CD14-positive monocyte (primary cell): ENCODE measurements at regions not wholly inside any gene's neighbourhood (a gene's known extent, or its start where the extent isn't known, plus 50 kb on each side); places are given as distances from the start of the nearest gene placed in this dataset.

ENCODE experiments used
- DNase-seq, 3 donors: peaks; one replicate each; pipeline ENCODE4 v3.0.0-alpha.2; 2011 to 2022
- H2AFZ ChIP-seq: 2 replicates; pipeline ENCODE4 v1.6.0; 2012; ENCODE audit warnings: mild to moderate bottlenecking, low read depth, low read length, inconsistent platforms; ENCODE audit not compliant: insufficient read depth, poor library complexity, severe bottlenecking
- H3K27ac ChIP-seq, 2 donors: 1 replicate in 1 of 2; 2 replicates in 1 of 2; pipeline ENCODE4 v1.5.1; 2012 to 2013; ENCODE audit warnings: low read length in 2 of 2, control low read depth in 1 of 2, inconsistent platforms in 1 of 2, low read depth in 1 of 2, mild to moderate bottlenecking in 1 of 2
- H3K27me3 ChIP-seq, 2 donors: one replicate each; pipeline versions ENCODE4 v1.6.0 to v1.6.1; 2011 to 2013; ENCODE audit warnings: low read length in 2 of 2; ENCODE audit not compliant: control insufficient read depth in 2 of 2, insufficient read depth in 2 of 2
- H3K36me3 ChIP-seq, 2 donors: replicated peaks in 1 of 2; 1 replicate in 1 of 2; 2 replicates in 1 of 2; pipeline versions ENCODE4 v1.5.1 to v1.6.1; 2012 to 2013; ENCODE audit warnings: low read length in 2 of 2, control low read depth in 1 of 2, inconsistent platforms in 1 of 2, mild to moderate bottlenecking in 1 of 2; ENCODE audit not compliant: insufficient read depth in 2 of 2, control insufficient read depth in 1 of 2
- H3K4me1 ChIP-seq, 2 donors: 1 replicate in 1 of 2; 2 replicates in 1 of 2; pipeline versions ENCODE4 v1.5.1 to v1.6.1; 2012 to 2013; ENCODE audit warnings: low read length in 2 of 2, control low read depth in 1 of 2, inconsistent platforms in 1 of 2, mild to moderate bottlenecking in 1 of 2, moderate library complexity in 1 of 2; ENCODE audit not compliant: insufficient read depth in 2 of 2, control insufficient read depth in 1 of 2
- H3K4me2 ChIP-seq: replicated peaks from 2 replicates; pipeline ENCODE3; 2012; ENCODE audit warnings: low read length, moderate library complexity, mild to moderate bottlenecking; ENCODE audit not compliant: poor library complexity, severe bottlenecking; ENCODE audit errors: extremely low read depth
- H3K4me3 ChIP-seq, 3 experiments: fragments of 200-600 bp in 1 of 3; sonication (generic) in 1 of 3; replicated peaks in 1 of 3; 1 replicate in 2 of 3; 2 replicates in 1 of 3; pipeline ENCODE4 v1.5.1; 2011 to 2013; ENCODE audit warnings: low read length in 3 of 3, mild to moderate bottlenecking in 3 of 3, control low read depth in 2 of 3, low read depth in 2 of 3, inconsistent platforms in 1 of 3, moderate library complexity in 1 of 3
- H3K79me2 ChIP-seq: 2 replicates; pipeline ENCODE4 v1.6.0; 2012; ENCODE audit warnings: mild to moderate bottlenecking, control low read depth, inconsistent platforms, low read length, moderate library complexity; ENCODE audit not compliant: insufficient read depth
- H3K9ac ChIP-seq: 2 replicates; pipeline ENCODE4 v1.6.0; 2017; ENCODE audit warnings: low read length, mild to moderate bottlenecking; ENCODE audit not compliant: insufficient read depth, poor library complexity, severe bottlenecking
- H3K9me3 ChIP-seq, 2 donors: replicated peaks in 1 of 2; 1 replicate in 1 of 2; 2 replicates in 1 of 2; pipeline versions ENCODE4 v1.5.1 to v1.6.1; 2012 to 2013; ENCODE audit warnings: low read length in 2 of 2, control low read depth in 1 of 2; ENCODE audit not compliant: control insufficient read depth in 1 of 2, insufficient read depth in 1 of 2
- H4K20me1 ChIP-seq: 2 replicates; pipeline ENCODE4 v1.6.0; 2012; ENCODE audit warnings: mild to moderate bottlenecking, low read length, control low read depth, moderate library complexity; ENCODE audit not compliant: insufficient read depth
- H3K27ac Mint-ChIP-seq, 7 donors: one replicate each; pipeline ENCODE4 v1.8.0; 2020; ENCODE audit warnings: mild to moderate bottlenecking in 7 of 7, mixed read lengths in 7 of 7, moderate library complexity in 6 of 7, inconsistent platforms in 2 of 7
- H3K27me3 Mint-ChIP-seq, 3 donors: one replicate each; pipeline ENCODE4 v1.8.0; 2021 to 2022; ENCODE audit warnings: low read depth in 3 of 3, mild to moderate bottlenecking in 3 of 3, mixed read lengths in 3 of 3, moderate library complexity in 3 of 3, inconsistent platforms in 1 of 3
- H3K36me3 Mint-ChIP-seq, 2 donors: one replicate each; pipeline ENCODE4 v1.8.0; 2020; ENCODE audit warnings: mixed read lengths in 2 of 2, inconsistent platforms in 1 of 2, mild to moderate bottlenecking in 1 of 2
- H3K4me1 Mint-ChIP-seq: one replicate; pipeline ENCODE4 v1.8.0; 2020; ENCODE audit warnings: mild to moderate bottlenecking, mixed read lengths
- H3K4me3 Mint-ChIP-seq, 2 donors: one replicate each; pipeline ENCODE4 v1.8.0; 2020; ENCODE audit warnings: mild to moderate bottlenecking in 2 of 2, mixed read lengths in 2 of 2, moderate library complexity in 1 of 2
- H3K9me3 Mint-ChIP-seq, 7 donors: one replicate each; pipeline ENCODE4 v1.8.0; 2020 to 2022; ENCODE audit warnings: mixed read lengths in 7 of 7, mild to moderate bottlenecking in 6 of 7, moderate library complexity in 6 of 7, inconsistent platforms in 2 of 7
- CTCF ChIP-seq: fragments of 200-600 bp; IDR thresholded peaks from one replicate; pipeline ENCODE4 v1.8.0; 2022; ENCODE audit warnings: antibody characterized with exemption, mild to moderate bottlenecking
- WGBS: methylation state at CpG from one replicate; pipeline ENCODE4 v1.1.5; 2013; ENCODE audit warnings: missing lambda C conversion rate; ENCODE audit not compliant: insufficient coverage; 5-methylcytosine and 5-hydroxymethylcytosine counted together
- intact Hi-C, 2 donors: fragments of 100-400 bp; cut with micrococcal nuclease; formaldehyde crosslinking; loops; one replicate each; pipeline versions ENCODE4 v1.15.0 to v1.15.1; 2023

GRCh38 chr11:11143849-11144248 lies 209.2 kb downstream of the CSNK2A3 start:
- Mint-ChIP-seq H3K27ac (no peak overlapping the region), H3K9me3 (peaks cover 0 to 2% (median 0%) of the 10 kb centered on the region in 7 donors), H3K4me3 (no peak overlapping the region), H3K36me3 (no peaks in the 10 kb centered on the region), H3K4me1 (no peaks in the 10 kb centered on the region), H3K27me3 (peaks cover 0 to 3% (median 1%) of the 10 kb centered on the region in 3 donors)
- 96% methylated on average over 6 of the region's 6 CpGs for WGBS
- Histone ChIP-seq H3K4me1 (no peaks in the 10 kb centered on the region), H3K79me2 (no peaks in the 10 kb centered on the region), H3K27me3 (no peaks in the 10 kb centered on the region), H3K9me3 (no peaks in the 10 kb centered on the region), H2AFZ (no peak overlapping the region), H3K27ac (no peak overlapping the region), H4K20me1 (no peaks in the 10 kb centered on the region), H3K4me2 (no peak overlapping the region), H3K4me3 (no peak overlapping the region), H3K36me3 (no peaks in the 10 kb centered on the region), H3K9ac (no peak overlapping the region)
- no peak for TF ChIP-seq CTCF
- intact Hi-C loops, result no loop called here
- DNase-seq, result no peak

GRCh38 chr11:11142430-11142829 lies 210.6 kb downstream of the CSNK2A3 start:
- H3K27me3 Mint-ChIP-seq, result peaks cover 0 to 3% (median 1%) of the 10 kb centered on the region in 3 donors
- no peaks in the 10 kb centered on the region for H3K27me3 ChIP-seq
- no peak overlapping the region for H2AFZ ChIP-seq
- H3K36me3 ChIP-seq, result no peaks in the 10 kb centered on the region
- no peak overlapping the region for H3K9ac ChIP-seq
- H3K4me1 Mint-ChIP-seq, result no peaks in the 10 kb centered on the region
- H4K20me1 ChIP-seq, result no peaks in the 10 kb centered on the region
- H3K27ac Mint-ChIP-seq, result no peak overlapping the region
- TF ChIP-seq CTCF, result no peak
- DNase-seq, result no peak
- H3K4me3 ChIP-seq, result no peak overlapping the region
- no CpG with 5 or more reads among the region's 4 CpGs for WGBS
- H3K4me2 ChIP-seq, result no peak overlapping the region
- peaks cover 0 to 2% (median 0%) of the 10 kb centered on the region in 7 donors for H3K9me3 Mint-ChIP-seq
- H3K9me3 ChIP-seq, result no peaks in the 10 kb centered on the region
- H3K27ac ChIP-seq, result no peak overlapping the region
- H3K4me3 Mint-ChIP-seq, result no peak overlapping the region
- H3K4me1 ChIP-seq, result no peaks in the 10 kb centered on the region
- H3K79me2 ChIP-seq, result no peaks in the 10 kb centered on the region
- H3K36me3 Mint-ChIP-seq, result no peaks in the 10 kb centered on the region
- intact Hi-C loops, result no loop called here
